NCI-H1930 (cell line): ENCODE measurements at regions not wholly inside any gene's neighbourhood (a gene's known extent, or its start where the extent isn't known, plus 50 kb on each side); places are given as distances from the start of the nearest gene placed in this dataset.

Experiments
- DNase-seq, 2 experiments: peaks; one replicate each; lab custom pipeline; 2025; lab: John Stamatoyannopoulos, UW

GRCh38 chr4:158007566-158007965 lies 165.3 kb downstream of the GASK1B start:
- no peak for DNase-seq

- DNase-seq: no peak
Observed at GRCh38 chr4:158006990-158007389, 165.8 kb downstream of the GASK1B start.

GRCh38 chr4:158005021-158005420 lies 167.8 kb downstream of the GASK1B start:
- DNase-seq: no peak

GRCh38 chr4:158004101-158004500 lies 168.7 kb downstream of the GASK1B start:
- no peak for DNase-seq

GRCh38 chr4:158003212-158003611 lies 169.6 kb downstream of the GASK1B start:
- DNase-seq: no peak

- DNase-seq: no peak
Observed at GRCh38 chr4:158002173-158002572, 170.7 kb downstream of the GASK1B start.

- DNase-seq: no peak
Observed at GRCh38 chr4:158001756-158002155, 171.1 kb downstream of the GASK1B start.

- no peak for DNase-seq
Observed at GRCh38 chr4:157999723-158000122, 173.1 kb downstream of the GASK1B start.

- no peak for DNase-seq
Observed at GRCh38 chr4:157997296-157997695, 175.5 kb downstream of the GASK1B start.

- no peak for DNase-seq
Observed at GRCh38 chr4:157996061-157997028, 176.5 kb downstream of the GASK1B start.

- DNase-seq: peak; percentile 4 to 55
Observed at GRCh38 chr4:157994863-157995262, 178.0 kb downstream of the GASK1B start.

- peak in 1 of 2 experiments; percentile 17 for DNase-seq
Observed at GRCh38 chr4:157992948-157993839, 179.6 kb downstream of the GASK1B start.

- DNase-seq: peak; percentile 14 to 15
Observed at GRCh38 chr4:157992038-157992705, 180.7 kb downstream of the GASK1B start.

- DNase-seq: no peak
Observed at GRCh38 chr4:157988641-157989040, 184.2 kb downstream of the GASK1B start.

GRCh38 chr4:157984285-157984911 lies 188.4 kb downstream of the GASK1B start:
- DNase-seq: no peak

- no peak for DNase-seq
Observed at GRCh38 chr4:157983300-157983699, 189.5 kb downstream of the GASK1B start.

- DNase-seq: no peak
Observed at GRCh38 chr4:157980158-157980557, 192.7 kb downstream of the GASK1B start.

- peak; percentile 38 to 60 for DNase-seq
Observed at GRCh38 chr4:157978680-157979361, 194.0 kb downstream of the GASK1B start.

- DNase-seq: no peak
Observed at GRCh38 chr4:157977086-157977485, 195.7 kb downstream of the GASK1B start.

GRCh38 chr4:157973297-157973696 lies 199.5 kb downstream of the GASK1B start:
- DNase-seq: no peak

- DNase-seq: no peak
Observed at GRCh38 chr4:157964463-157964862, 208.4 kb downstream of the GASK1B start.
